Upper lobe of left lung (tissue), 6 donors: ENCODE measurements at regions not wholly inside any gene's neighbourhood (a gene's known extent, or its start where the extent isn't known, plus 50 kb on each side); places are given as distances from the start of the nearest gene placed in this dataset.

Experiments used
- ATAC-seq, 2 donors: fragments of 200-7000 bp; cut with Tn5 transposase; one replicate each; pipeline ENCODE4 v1.9.1; 2022; ENCODE audit warnings: mild to moderate bottlenecking in 2 of 2, moderate library complexity in 2 of 2; ENCODE audit not compliant: low FRiP score in 2 of 2
- DNase-seq, 2 donors: peaks; one replicate each; pipeline ENCODE4 v3.0.0-alpha.2; 2019 to 2020
- H3K27ac ChIP-seq, 4 donors: fragments of 200-600 bp; sonication (generic); one replicate each; pipeline ENCODE4 v1.5.1; 2016 to 2019
- H3K27me3 ChIP-seq, 4 donors: fragments of 200-600 bp; sonication (generic); one replicate each; pipeline ENCODE4 v1.5.1; 2017 to 2019
- H3K36me3 ChIP-seq, 4 donors: fragments of 200-600 bp; sonication (generic); one replicate each; pipeline ENCODE4 v1.5.1; 2016 to 2019
- H3K4me1 ChIP-seq, 4 donors: fragments of 200-600 bp; sonication (generic); one replicate each; pipeline ENCODE4 v1.5.1; 2018 to 2019
- H3K4me3 ChIP-seq, 4 donors: fragments of 200-600 bp; sonication (generic); one replicate each; pipeline ENCODE4 v1.5.1; 2017 to 2019; ENCODE audit warnings: mild to moderate bottlenecking in 2 of 4, moderate library complexity in 1 of 4
- H3K9me3 ChIP-seq, 4 donors: fragments of 200-600 bp; sonication (generic); one replicate each; pipeline ENCODE4 v1.5.1; 2018 to 2019
- EP300 ChIP-seq, 4 donors: sonication (generic); formaldehyde crosslinking; IDR thresholded peaks; one replicate each; pipeline ENCODE4 v1.5.1; 2017; ENCODE audit warnings: antibody characterized with exemption in 4 of 4, control low read depth in 2 of 4
- POLR2A ChIP-seq, 4 donors: fragments of 450-650 bp; IDR thresholded peaks; one replicate each; pipeline ENCODE4 v1.5.1; 2016 to 2017; ENCODE audit warnings: antibody characterized with exemption in 4 of 4, mild to moderate bottlenecking in 2 of 4
- POLR2AphosphoS5 ChIP-seq, 2 donors: sonication (generic); formaldehyde crosslinking; IDR thresholded peaks; one replicate each; pipeline ENCODE4 v1.5.1; 2017; ENCODE audit warnings: antibody characterized with exemption in 2 of 2
- WGBS, 2 donors: methylation state at CpG; one replicate each; pipeline ENCODE4 v1.1.5; 2017 to 2018; 5-methylcytosine and 5-hydroxymethylcytosine counted together
- TF ChIP-seq, protein P1 (sequence below), 6 experiments: fragments of 450-650 bp in 4 of 6; fragments of 200-600 bp in 2 of 6; sonication (generic) in 2 of 6; IDR thresholded peaks; one replicate each; pipeline ENCODE4 v1.5.1; 2016 to 2019; ENCODE audit warnings: antibody characterized with exemption in 6 of 6
- donor health status: DM: no; HTN: no; CAD: no; lungs with moderate emphysema.
- donor health status: DM: no; HTN: yes; CAD: no; lungs with severe emphysema.

DNA sequence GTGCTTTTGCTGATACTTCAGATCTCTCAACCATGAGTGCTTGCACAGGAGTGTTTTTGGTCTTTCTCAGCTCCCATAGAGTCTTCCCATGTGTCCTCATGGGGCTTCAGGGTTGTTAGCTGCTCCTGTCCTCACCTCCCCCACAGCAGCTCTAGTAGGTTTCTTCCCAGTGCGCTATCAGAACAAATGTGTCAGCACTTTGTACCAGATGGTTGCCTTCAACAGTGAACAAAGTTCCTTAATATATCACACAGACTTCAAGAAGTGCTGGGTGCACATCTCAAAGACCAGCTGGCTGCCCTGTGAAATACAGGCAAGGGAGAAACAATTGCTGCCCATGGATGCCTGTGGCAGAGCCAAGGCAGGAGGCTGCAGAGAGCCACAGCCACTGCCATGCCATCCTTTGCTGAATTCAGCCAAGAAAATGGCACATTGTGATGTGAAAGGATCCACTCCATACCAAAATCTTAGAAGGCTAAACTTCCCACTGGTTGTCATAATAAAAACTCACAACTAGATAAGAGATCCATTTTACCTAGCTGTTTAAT, 471.3 kb downstream of the C6orf118 start:
- Histone ChIP-seq H3K27ac (no peak overlapping the region), H3K9me3 (no peaks in the 10 kb centered on the region), H3K4me3 (no peak overlapping the region), H3K36me3 (no peaks in the 10 kb centered on the region), H3K27me3 (no peaks in the 10 kb centered on the region), H3K4me1 (no peaks in the 10 kb centered on the region)
- no peak for ATAC-seq
- DNase-seq, result no peak
- TF ChIP-seq, protein P1, sequence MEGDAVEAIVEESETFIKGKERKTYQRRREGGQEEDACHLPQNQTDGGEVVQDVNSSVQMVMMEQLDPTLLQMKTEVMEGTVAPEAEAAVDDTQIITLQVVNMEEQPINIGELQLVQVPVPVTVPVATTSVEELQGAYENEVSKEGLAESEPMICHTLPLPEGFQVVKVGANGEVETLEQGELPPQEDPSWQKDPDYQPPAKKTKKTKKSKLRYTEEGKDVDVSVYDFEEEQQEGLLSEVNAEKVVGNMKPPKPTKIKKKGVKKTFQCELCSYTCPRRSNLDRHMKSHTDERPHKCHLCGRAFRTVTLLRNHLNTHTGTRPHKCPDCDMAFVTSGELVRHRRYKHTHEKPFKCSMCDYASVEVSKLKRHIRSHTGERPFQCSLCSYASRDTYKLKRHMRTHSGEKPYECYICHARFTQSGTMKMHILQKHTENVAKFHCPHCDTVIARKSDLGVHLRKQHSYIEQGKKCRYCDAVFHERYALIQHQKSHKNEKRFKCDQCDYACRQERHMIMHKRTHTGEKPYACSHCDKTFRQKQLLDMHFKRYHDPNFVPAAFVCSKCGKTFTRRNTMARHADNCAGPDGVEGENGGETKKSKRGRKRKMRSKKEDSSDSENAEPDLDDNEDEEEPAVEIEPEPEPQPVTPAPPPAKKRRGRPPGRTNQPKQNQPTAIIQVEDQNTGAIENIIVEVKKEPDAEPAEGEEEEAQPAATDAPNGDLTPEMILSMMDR (IDR thresholded peaks at IDR 0.05), result no peak
- TF ChIP-seq POLR2A (IDR thresholded peaks at IDR 0.05) (no peak), EP300 (IDR thresholded peaks at IDR 0.05) (no peak), POLR2AphosphoS5 (IDR thresholded peaks at IDR 0.05) (no peak)
- 89% methylated on average over 1 of the region's 1 CpG for WGBS, 2 donors

DNA sequence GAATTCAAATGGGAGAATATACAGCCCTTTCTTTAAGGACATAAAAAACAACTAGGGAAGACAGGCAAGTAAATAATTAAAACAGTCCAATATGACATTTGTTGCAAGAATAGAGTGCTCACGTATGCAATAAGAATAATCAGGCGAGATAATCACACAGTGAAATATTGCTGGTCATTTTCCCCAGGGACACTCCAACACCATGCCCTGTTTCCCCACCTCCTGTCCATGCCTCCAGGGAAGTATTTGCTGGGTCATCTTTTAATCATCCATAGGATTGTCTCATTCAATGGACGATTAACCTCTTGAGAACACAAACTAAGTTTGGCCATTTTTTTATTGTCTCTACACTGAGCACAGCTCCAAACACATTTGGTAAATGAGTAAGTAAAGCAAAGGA, 472.9 kb downstream of the C6orf118 start:
- whole genome bisulfite sequencing, 2 donors, result 78 to 82% methylated on average over 3 of the region's 3 CpGs
- Histone ChIP-seq H3K27ac (no peak overlapping the region), H3K27me3 (no peaks in the 10 kb centered on the region), H3K4me3 (no peak overlapping the region), H3K4me1 (no peaks in the 10 kb centered on the region), H3K36me3 (no peaks in the 10 kb centered on the region), H3K9me3 (no peaks in the 10 kb centered on the region)
- DNase-seq, result no peak
- no peak for ATAC-seq
- TF ChIP-seq, protein P1 (IDR thresholded peaks at IDR 0.05), result no peak
- no peak for TF ChIP-seq EP300 (IDR thresholded peaks at IDR 0.05)
- TF ChIP-seq POLR2A (IDR thresholded peaks at IDR 0.05), result no peak
- no peak for TF ChIP-seq POLR2AphosphoS5 (IDR thresholded peaks at IDR 0.05)

DNA sequence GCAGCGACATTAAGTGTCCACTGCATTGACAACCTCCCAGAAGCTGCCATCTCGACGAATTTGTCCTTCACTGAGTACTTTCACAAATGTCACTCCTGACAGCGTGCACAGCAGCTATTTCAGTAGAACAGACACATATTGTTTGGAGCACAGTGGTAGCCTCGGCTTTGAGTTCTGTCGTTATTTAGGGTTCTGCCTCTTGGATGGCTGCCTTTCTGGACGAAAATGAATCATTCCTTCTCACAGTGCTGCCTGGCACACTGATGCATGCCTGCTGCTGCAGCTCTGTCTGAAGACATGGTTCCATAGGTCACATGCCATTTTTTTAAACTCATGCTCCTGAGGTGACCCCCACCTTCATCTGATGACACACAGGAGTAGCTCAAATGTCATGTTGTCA, 477.0 kb downstream of the C6orf118 start:
- ATAC-seq (no peak), DNase-seq (no peak)
- Histone ChIP-seq H3K36me3 (no peaks in the 10 kb centered on the region), H3K4me1 (no peaks in the 10 kb centered on the region), H3K4me3 (no peak overlapping the region), H3K9me3 (no peaks in the 10 kb centered on the region), H3K27me3 (no peaks in the 10 kb centered on the region), H3K27ac (no peak overlapping the region)
- 79 to 80% methylated on average over 7 of the region's 7 CpGs for WGBS, 2 donors
- TF ChIP-seq POLR2AphosphoS5 (IDR thresholded peaks at IDR 0.05) (no peak), EP300 (IDR thresholded peaks at IDR 0.05) (no peak), POLR2A (IDR thresholded peaks at IDR 0.05) (no peak)
- TF ChIP-seq, protein P1 (IDR thresholded peaks at IDR 0.05), result no peak

DNA sequence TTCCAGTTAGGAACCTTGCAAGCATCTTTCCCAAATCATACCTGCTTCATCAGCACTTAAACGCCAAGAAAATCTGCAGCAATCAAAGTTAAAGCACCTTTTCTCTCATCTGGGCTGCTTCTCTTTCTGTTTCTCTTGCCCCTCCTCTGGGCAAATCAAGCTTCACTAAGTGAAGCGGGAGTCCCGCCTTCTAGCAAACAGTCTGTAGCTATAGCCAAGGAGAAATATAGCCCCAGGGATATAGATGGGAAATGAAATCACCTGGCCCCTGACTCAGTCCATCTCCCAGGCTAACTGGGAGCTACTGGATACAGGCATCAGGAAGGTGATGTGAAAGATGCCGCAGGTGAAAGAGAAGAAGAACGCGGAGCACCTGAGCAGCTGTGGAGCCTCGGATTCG, 481.9 kb downstream of the C6orf118 start:
- H3K27me3 ChIP-seq, result no peaks in the 10 kb centered on the region
- ATAC-seq (no peak), DNase-seq (no peak)
- 80% methylated on average over 8 of the region's 8 CpGs for whole genome bisulfite sequencing, 2 donors
- H3K9me3 ChIP-seq, result no peaks in the 10 kb centered on the region
- no peaks in the 10 kb centered on the region for H3K4me1 ChIP-seq
- no peak overlapping the region for H3K4me3 ChIP-seq
- no peak for TF ChIP-seq POLR2AphosphoS5 (IDR thresholded peaks at IDR 0.05)
- TF ChIP-seq EP300 (IDR thresholded peaks at IDR 0.05), result no peak
- no peak overlapping the region for H3K27ac ChIP-seq
- no peaks in the 10 kb centered on the region for H3K36me3 ChIP-seq

DNA sequence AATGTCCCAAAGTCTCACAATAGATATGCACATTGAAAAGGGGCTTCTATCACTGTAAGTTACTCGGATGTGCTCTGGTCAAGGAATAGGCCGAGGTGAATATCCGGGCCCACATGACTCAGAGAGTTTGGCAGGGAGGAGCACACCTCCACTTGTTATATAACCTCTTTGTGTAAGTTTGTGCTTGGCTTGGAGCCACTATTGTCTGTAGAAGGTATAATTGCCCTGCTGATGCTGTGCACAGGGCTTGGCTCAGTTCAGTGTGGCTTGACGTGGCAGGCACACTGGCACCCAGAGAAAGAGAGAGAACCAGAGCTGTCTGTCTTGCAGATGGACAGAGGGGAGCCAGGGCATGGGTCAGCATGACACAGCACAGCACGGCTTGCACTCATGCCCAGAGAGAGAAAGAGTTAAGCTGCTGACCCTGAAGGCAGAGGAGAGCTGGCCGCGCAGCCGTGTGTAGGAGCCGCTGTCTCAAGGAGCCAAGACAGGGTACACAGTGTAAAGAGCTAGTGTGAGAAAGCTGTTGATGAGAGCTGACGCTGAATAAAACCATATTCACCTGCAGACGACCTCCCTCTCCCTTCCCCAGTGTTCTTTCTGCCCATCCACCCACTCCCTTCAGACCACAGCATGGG, 482.5 kb downstream of the C6orf118 start:
- Histone ChIP-seq H3K27ac (no peak overlapping the region), H3K36me3 (no peaks in the 10 kb centered on the region), H3K4me1 (no peaks in the 10 kb centered on the region), H3K4me3 (no peak overlapping the region), H3K27me3 (no peaks in the 10 kb centered on the region), H3K9me3 (no peaks in the 10 kb centered on the region)
- ATAC-seq, result no peak
- WGBS, 2 donors, result 59 to 60% methylated on average over 10 to 11 of the region's 11 CpGs
- TF ChIP-seq POLR2A (IDR thresholded peaks at IDR 0.05) (no peak), POLR2AphosphoS5 (IDR thresholded peaks at IDR 0.05) (no peak), EP300 (IDR thresholded peaks at IDR 0.05) (no peak)
- TF ChIP-seq, protein P1 (IDR thresholded peaks at IDR 0.05), result no peak
- no peak for DNase-seq
